AG09309 (cell line): ENCODE measurements at regions not wholly inside any gene's neighbourhood (a gene's known extent, or its start where the extent isn't known, plus 50 kb on each side); places are given as distances from the start of the nearest gene placed in this dataset.

Experiments used
- DNase-seq: peaks from one replicate; pipeline ENCODE4 v3.0.0-alpha.2; 2010; ENCODE audit warnings: low read depth
- H3K4me3 ChIP-seq: 2 replicates; pipeline ENCODE4 v1.5.1; 2011; ENCODE audit warnings: mild to moderate bottlenecking, low read depth, low read length, moderate library complexity; ENCODE audit not compliant: control insufficient read depth
- TF ChIP-seq, protein P1 (sequence below): IDR thresholded peaks from 2 replicates; pipeline ENCODE4 v1.5.1; 2011; ENCODE audit warnings: mild to moderate bottlenecking, low read depth, low read length, inconsistent platforms; ENCODE audit not compliant: insufficient read depth, control insufficient read depth; ENCODE audit errors: missing control alignments

DNA sequence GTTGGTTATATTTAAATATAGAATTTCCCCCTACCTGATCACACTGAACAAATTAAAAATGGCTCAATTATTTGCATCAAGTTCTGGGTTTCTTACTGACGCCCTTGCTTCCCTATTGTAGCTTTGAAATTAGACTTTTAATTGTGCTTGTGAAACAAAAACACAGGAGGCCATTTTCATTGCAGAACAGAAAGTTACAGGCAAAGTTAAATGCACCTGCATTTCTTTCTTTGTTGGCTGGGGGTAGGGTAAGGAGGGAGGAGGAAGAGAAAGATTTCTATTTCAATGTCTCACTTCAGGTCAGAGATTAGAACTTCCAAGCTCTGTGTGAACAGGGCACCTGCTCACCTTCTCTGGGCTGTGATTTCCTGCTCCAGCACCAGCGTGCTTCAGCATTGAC lies 199.6 kb downstream of the BCL11A start:
- no peak overlapping the region for H3K4me3 ChIP-seq
- no peak for DNase-seq
- TF ChIP-seq, protein P1, sequence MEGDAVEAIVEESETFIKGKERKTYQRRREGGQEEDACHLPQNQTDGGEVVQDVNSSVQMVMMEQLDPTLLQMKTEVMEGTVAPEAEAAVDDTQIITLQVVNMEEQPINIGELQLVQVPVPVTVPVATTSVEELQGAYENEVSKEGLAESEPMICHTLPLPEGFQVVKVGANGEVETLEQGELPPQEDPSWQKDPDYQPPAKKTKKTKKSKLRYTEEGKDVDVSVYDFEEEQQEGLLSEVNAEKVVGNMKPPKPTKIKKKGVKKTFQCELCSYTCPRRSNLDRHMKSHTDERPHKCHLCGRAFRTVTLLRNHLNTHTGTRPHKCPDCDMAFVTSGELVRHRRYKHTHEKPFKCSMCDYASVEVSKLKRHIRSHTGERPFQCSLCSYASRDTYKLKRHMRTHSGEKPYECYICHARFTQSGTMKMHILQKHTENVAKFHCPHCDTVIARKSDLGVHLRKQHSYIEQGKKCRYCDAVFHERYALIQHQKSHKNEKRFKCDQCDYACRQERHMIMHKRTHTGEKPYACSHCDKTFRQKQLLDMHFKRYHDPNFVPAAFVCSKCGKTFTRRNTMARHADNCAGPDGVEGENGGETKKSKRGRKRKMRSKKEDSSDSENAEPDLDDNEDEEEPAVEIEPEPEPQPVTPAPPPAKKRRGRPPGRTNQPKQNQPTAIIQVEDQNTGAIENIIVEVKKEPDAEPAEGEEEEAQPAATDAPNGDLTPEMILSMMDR: no peak

DNA sequence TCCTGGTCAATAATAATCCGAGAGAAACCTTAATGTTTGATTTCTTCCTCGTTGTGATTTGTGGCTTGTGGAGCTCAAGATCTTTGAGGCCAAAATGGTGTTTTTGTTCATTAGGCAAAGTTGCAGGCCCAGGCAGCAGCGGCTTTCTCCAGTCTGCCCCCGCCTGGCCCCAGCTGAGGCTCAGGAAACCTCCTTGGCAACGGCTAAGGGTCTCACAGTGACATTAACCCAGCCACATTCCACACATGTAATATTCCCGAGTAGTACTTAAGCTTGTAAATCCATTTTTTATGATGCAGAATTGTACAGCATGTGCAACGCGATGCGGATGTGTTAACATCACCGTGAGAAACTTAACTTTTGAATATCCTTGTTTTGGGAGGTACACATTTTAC lies 200.1 kb downstream of the BCL11A start:
- H3K4me3 ChIP-seq: no peak overlapping the region
- TF ChIP-seq, protein P1: no peak
- DNase-seq: no peak

DNA sequence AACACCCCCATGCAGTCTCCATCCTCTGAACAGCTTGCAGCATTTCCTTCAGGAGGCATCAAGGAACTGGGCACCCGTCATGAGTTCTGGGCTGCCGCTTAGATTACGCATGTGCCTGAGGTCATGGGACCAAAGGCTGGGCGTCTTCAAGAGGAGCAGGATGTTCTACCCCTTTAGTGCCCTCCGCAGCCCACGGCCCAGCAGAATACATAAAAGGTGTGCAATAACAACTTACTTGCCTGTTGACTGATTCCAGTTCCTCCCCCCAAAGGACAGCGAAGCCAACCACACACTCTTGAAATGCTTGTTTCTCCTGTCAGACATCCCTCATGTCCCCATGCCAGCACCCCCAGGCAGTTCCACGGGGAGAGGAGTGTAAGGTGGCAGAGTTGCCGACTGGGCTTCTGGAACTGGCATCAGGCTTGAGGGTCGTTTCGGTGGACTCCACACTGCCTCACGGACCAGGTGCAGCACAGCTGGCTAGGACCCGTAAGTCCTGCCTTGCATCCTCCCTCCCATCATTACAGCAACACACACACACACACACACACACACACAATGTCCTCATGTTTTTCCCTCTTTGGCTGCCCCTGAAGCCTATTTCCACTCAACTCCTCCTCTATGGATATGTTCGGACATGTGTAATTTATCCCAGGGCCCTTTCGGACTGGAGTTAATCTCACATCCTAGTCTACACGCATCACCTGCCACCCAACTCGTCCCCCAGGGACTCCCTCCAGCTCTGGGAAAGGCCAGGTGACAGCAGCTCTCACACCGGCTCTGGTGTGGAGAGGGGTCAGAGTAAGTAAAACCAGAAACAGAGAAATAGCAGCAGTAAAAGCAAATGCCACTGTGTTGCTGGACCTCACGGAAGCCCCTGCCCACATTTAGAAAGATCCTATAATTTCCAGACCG lies 200.7 kb downstream of the BCL11A start:
- no peak for DNase-seq
- H3K4me3 ChIP-seq: no peak overlapping the region
- TF ChIP-seq, protein P1: no peak

DNA sequence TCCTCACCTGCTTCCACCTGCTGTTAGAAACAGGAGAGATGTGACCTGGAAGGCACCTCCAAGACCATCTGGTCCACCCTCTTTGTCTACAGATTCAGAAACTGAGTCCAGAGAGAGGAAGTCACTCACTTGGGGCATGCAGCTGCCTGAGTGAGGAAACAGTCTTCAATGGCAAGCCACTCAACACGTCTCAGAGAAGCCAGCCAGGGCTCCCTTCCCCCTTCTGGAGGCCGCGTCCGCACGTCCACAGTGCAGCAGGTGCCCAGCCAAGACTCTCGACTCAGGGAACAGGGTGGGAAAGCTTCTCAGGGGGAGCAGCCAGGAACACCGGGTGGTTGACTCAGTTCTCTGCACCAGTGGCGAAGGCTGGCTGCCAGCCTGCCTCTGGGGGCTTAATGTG lies 201.7 kb downstream of the BCL11A start:
- TF ChIP-seq, protein P1: no peak
- no peak for DNase-seq
- no peak overlapping the region for H3K4me3 ChIP-seq

DNA sequence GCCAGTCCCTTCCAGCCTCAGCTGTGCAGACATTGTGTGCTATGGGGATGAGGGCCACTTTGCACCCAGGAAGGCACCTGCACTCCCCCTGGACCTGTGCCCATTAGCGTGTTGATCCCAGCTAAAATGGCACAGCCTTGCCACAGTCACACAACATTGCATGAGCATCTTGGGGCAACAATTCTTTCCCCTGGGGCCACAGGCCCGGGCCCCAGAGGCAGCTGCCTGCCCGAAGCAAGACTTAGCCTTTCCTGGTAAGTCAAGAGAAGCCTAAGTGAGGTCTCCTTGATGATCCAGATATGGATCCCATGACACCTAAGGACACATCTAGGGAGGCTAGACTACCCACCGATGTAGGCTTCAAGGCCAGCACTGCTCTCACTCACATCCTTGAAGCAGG lies 202.1 kb downstream of the BCL11A start:
- TF ChIP-seq, protein P1: no peak
- no peak for DNase-seq
- no peak overlapping the region for H3K4me3 ChIP-seq

DNA sequence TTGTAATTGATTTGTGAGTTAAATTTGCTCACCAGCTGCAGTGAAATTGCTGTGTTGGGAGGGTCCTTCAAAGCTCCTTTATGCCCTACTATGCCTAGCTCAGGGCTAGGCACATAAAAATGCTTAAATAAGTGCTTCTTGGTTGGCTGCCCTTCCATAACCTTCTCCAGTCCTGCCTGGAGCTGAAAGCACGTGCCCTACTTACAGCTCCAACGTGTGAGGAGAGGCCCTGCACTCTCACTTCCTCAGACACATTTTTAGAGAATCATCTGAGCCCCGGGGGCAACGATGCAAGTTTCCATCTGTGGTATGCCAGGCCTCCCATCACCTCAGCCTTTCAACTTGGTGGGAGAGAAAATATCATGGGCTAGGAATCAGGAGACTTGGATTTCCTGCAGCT lies 202.7 kb downstream of the BCL11A start:
- no peak for DNase-seq
- TF ChIP-seq, protein P1: no peak
- H3K4me3 ChIP-seq: no peak overlapping the region
